HEK293T (cell line): ENCODE measurements at regions not wholly inside any gene's neighbourhood (a gene's known extent, or its start where the extent isn't known, plus 50 kb on each side); places are given as distances from the start of the nearest gene placed in this dataset.

Experiments
- CTCF ChIA-PET: fragments of 350-600 bp; formaldehyde crosslinking; extraction: SDS; loops from one replicate; lab custom pipeline; 2021; ENCODE audit warnings: antibody characterized with exemption, inconsistent platforms; lab: Yijun Ruan, JAX
- POLR2A ChIA-PET: fragments of 350-600 bp; formaldehyde crosslinking; extraction: SDS; loops from one replicate; lab custom pipeline; 2020; ENCODE audit warnings: antibody characterized with exemption, inconsistent platforms; lab: Yijun Ruan, JAX
- DNase-seq: peaks from one replicate; pipeline ENCODE4 v3.0.0; 2012; ENCODE audit warnings: mixed read lengths; ENCODE audit errors: extremely low spot score
- ARNT ChIP-seq: fragments of 450-650 bp; IDR thresholded peaks from 2 replicates; pipeline ENCODE4 v1.6.1; 2017; ENCODE audit warnings: mild to moderate bottlenecking
- BHLHE40 ChIP-seq: fragments of 450-650 bp; IDR thresholded peaks from 2 replicates; pipeline ENCODE4 v1.6.1; 2016; ENCODE audit warnings: mild to moderate bottlenecking, moderate library complexity, borderline replicate concordance
- CTBP1 ChIP-seq: fragments of 450-650 bp; IDR thresholded peaks from 2 replicates; pipeline ENCODE4 v1.6.1; 2016; ENCODE audit warnings: borderline replicate concordance
- ELF4 ChIP-seq: fragments of 450-650 bp; IDR thresholded peaks from 2 replicates; pipeline ENCODE4 v1.6.1; 2017; ENCODE audit warnings: antibody characterized with exemption
- FOXA1 ChIP-seq: fragments of 450-650 bp; IDR thresholded peaks from 2 replicates; pipeline ENCODE4 v1.6.1; 2016; ENCODE audit warnings: mild to moderate bottlenecking
- FOXK2 ChIP-seq: fragments of 450-650 bp; IDR thresholded peaks from 2 replicates; pipeline ENCODE4 v1.6.1; 2016; ENCODE audit warnings: mild to moderate bottlenecking
- FOXM1 ChIP-seq: fragments of 450-650 bp; IDR thresholded peaks from 2 replicates; pipeline ENCODE4 v1.6.1; 2017; ENCODE audit warnings: mild to moderate bottlenecking, borderline replicate concordance
- HDGF ChIP-seq: fragments of 450-650 bp; IDR thresholded peaks from 2 replicates; pipeline ENCODE4 v1.6.1; 2017; ENCODE audit warnings: antibody characterized with exemption, borderline replicate concordance
- L3MBTL2 ChIP-seq: fragments of 450-650 bp; conservative IDR thresholded peaks from 2 replicates; pipeline ENCODE4 v1.6.1; 2016; ENCODE audit warnings: mild to moderate bottlenecking
- LEF1 ChIP-seq: fragments of 450-650 bp; IDR thresholded peaks from 2 replicates; pipeline ENCODE4 v1.6.1; 2017; ENCODE audit warnings: mild to moderate bottlenecking, borderline replicate concordance
- NFRKB ChIP-seq: fragments of 450-650 bp; IDR thresholded peaks from 2 replicates; pipeline ENCODE4 v1.6.1; 2016; ENCODE audit warnings: mild to moderate bottlenecking, moderate library complexity
- PKNOX1 ChIP-seq: fragments of 450-650 bp; IDR thresholded peaks from 2 replicates; pipeline ENCODE4 v1.6.1; 2016
- SP1 ChIP-seq: fragments of 450-650 bp; IDR thresholded peaks from 2 replicates; pipeline ENCODE4 v1.6.1; 2017
- SUZ12 ChIP-seq: fragments of 450-650 bp; IDR thresholded peaks from 2 replicates; pipeline ENCODE4 v1.6.1; 2016; ENCODE audit warnings: mild to moderate bottlenecking
- TARDBP ChIP-seq: fragments of 450-650 bp; IDR thresholded peaks from 2 replicates; pipeline ENCODE4 v1.6.1; 2016
- ZNF384 ChIP-seq: fragments of 450-650 bp; IDR thresholded peaks from 2 replicates; pipeline ENCODE4 v1.6.1; 2016

DNA sequence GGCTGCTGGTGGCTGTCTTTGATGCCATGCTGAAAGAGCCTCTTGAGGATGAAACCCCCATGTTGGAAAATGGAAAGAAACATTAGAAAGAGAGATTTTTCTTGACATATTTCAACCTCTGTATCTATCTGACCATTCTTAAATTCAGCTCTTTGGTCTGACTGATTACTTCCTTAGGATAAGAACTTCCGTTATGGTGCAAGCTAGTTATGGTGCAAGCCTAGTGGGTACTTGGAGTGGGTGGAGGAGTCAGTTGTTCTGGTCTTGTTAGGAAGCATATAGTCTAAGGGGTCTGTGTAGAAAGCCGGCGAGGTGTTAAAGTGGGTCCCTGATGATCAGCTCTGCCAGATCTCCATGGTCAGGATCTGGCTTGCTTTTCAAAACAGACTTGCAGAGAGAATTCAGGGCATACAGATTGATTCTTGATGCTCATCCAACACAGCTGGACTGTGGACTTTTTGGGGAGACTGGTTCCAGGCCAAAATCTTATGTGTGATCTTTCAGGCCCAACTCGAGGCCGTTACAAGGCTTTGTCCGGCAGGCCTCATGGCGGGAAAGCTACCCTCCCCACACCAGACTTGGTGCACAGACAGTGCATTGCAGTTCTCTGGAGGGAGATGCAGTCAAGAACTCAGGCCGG lies 82.8 kb upstream of the BOD1L1 start:
- ChIA-PET POLR2A (no interaction called here), CTCF (no interaction called here)
- TF ChIP-seq FOXA1 = no peak
- no peak for DNase-seq

DNA sequence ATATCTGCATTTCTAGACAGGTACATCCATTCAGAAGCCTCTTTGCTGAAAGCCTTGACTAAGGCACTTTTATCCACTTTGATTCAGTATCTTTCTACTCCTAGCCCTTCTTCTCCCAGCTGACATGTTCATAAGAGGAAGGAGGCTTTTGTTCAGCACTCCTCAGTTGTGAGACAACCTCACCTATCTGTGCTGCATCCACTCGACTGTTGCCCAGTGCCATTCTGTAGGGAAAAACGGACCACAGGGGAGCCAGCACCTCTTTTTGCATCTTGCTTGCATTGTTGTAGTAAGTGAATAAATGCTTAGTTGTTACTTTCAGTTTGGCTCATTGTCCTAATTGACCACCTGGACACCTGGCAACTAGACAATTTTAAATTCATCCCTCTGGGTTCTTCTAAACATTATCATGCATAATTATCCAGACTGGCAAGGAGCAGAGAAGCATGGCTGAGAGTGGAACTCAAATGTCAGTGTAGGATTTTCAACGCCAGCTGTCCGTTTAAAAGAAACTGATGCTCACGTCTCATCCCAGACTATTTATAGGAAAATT lies 83.8 kb upstream of the BOD1L1 start:
- DNase-seq = no peak
- POLR2A ChIA-PET = no interaction called here
- TF ChIP-seq TARDBP = no peak
- no peak for TF ChIP-seq ARNT
- TF ChIP-seq ELF4 = no peak
- TF ChIP-seq FOXM1 = no peak
- TF ChIP-seq HDGF = no peak
- no peak for TF ChIP-seq L3MBTL2
- TF ChIP-seq SUZ12 = no peak
- no peak for TF ChIP-seq NFRKB
- no peak for TF ChIP-seq FOXK2
- CTCF ChIA-PET = no interaction called here

- no peak for TF ChIP-seq ARNT
- TF ChIP-seq CTBP1 = no peak
- TF ChIP-seq PKNOX1 = no peak
- TF ChIP-seq BHLHE40 = no peak
- TF ChIP-seq LEF1 = no peak
- TF ChIP-seq HDGF = no peak
- no peak for TF ChIP-seq SUZ12
- no peak for TF ChIP-seq ELF4
- TF ChIP-seq SP1 = no peak
- no peak for TF ChIP-seq ZNF384
- TF ChIP-seq NFRKB = no peak
- TF ChIP-seq L3MBTL2 = no peak
- no peak for TF ChIP-seq FOXM1
- no peak for TF ChIP-seq FOXK2
- TF ChIP-seq FOXA1 = no peak
- TF ChIP-seq TARDBP = no peak
- CTCF ChIA-PET = no interaction called here
- DNase-seq = no peak
- POLR2A ChIA-PET = no interaction called here
Observed at GRCh38 chr4:13721894-13722293, 94.4 kb upstream of the BOD1L1 start.

GRCh38 chr4:13722649-13723048 lies 95.1 kb upstream of the BOD1L1 start:
- TF ChIP-seq BHLHE40 (no peak), TARDBP (no peak), SUZ12 (no peak), NFRKB (no peak), FOXK2 (no peak)
- no peak for DNase-seq
- CTCF ChIA-PET = no interaction called here
- POLR2A ChIA-PET = no interaction called here

- POLR2A ChIA-PET = no interaction called here
- no peak for DNase-seq
- no peak for TF ChIP-seq ARNT
- no peak for TF ChIP-seq CTBP1
- TF ChIP-seq BHLHE40 = no peak
- TF ChIP-seq NFRKB = no peak
- TF ChIP-seq TARDBP = no peak
- TF ChIP-seq SUZ12 = no peak
- no peak for TF ChIP-seq FOXA1
- no peak for TF ChIP-seq FOXM1
- CTCF ChIA-PET = no interaction called here
Observed at GRCh38 chr4:13728761-13729160, 101.2 kb upstream of the BOD1L1 start.

DNA sequence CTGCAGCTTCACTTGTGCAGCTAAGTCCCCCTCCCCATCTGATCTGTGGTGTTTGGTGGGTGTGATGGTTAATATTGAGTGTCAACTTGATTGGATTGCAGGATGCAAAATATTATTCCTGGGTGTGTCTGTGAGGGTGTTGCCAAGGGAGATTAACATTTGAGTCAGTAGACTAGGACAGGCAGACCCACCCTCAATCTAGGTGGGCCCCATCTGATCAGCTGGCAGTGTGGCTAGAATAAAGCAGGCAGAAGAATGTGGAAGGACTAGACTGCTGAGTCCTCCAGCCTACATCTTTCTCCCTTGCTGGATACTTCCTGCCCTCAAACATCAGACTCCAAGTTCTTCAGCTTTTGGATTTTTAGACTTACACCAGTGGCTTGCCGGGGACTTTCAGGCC lies 103.5 kb upstream of the BOD1L1 start:
- ChIA-PET CTCF (no interaction called here), POLR2A (no interaction called here)
- TF ChIP-seq BHLHE40 (no peak), HDGF (no peak), FOXK2 (no peak), ELF4 (no peak), ARNT (no peak), L3MBTL2 (no peak), ZNF384 (no peak), SUZ12 (no peak), NFRKB (no peak), SP1 (no peak), PKNOX1 (no peak), TARDBP (no peak), LEF1 (no peak), CTBP1 (no peak), FOXA1 (no peak)
- no peak for DNase-seq

DNA sequence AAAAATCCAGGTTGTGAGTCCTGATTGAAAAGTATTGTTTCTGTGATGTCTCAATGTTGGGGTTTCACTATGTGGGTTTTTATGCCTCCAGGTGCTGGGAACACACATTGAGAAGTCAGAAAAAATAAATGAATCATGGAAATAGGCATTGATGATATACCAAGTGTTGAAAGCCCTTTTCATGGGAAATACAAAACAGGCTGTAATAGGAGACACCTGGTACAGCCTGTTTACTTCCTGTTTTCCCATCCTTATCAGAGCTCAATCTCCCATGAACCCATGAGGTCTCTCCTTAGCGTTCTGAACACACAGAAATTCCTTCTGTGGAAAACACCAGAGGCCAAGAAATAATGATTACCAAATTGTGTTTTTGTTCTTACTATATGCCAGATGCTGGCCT lies 106.3 kb upstream of the BOD1L1 start:
- ChIA-PET CTCF (no interaction called here), POLR2A (no interaction called here)
- DNase-seq = no peak
- TF ChIP-seq NFRKB (no peak), FOXK2 (no peak), ARNT (no peak), BHLHE40 (no peak)
